DMS53 (cell line): ENCODE measurements at regions not wholly inside any gene's neighbourhood (a gene's known extent, or its start where the extent isn't known, plus 50 kb on each side); places are given as distances from the start of the nearest gene placed in this dataset.

ENCODE experiments used
- DNase-seq: peaks from one replicate; lab custom pipeline; 2025; lab: John Stamatoyannopoulos, UW

DNA sequence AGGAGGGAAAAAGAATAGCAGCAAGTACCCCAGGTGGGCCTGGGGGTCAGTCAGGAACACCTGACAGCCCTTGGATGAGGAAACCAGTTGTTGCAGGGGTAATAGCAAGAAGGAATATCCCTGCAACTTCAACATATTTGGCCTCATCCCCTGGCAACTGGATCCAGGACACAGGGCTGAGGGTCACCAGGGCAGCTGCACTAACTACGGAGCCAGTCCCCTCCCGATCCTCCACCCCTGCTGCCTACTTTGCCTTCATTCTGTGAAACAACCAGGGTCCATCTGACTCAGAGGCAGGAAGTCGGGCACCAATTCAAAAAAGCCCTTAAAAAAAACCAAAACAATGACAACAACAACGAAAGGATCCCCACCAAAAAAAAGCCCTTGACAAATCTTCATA lies 52.9 kb downstream of the FRMPD3 start:
- DNase-seq, result no peak

DNA sequence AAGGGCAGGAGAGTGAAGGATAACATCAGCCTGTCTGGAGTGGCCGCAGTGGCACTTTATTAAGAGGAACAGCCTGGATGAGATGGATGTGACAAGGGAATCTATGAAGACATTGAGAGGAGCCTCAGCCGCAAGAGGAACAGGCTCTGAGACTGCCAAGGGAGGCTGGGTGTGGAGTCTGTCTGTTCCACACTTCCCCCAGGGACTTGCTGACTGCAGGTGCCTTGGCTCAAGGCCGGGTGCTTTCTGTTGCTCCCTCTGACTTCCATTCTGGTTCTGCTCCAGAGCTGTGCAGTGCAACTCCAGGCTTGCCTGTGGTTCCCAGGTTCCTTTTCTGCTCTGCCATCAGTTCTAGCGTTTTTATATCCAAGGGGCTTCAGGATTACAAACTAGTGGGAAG lies 54.6 kb downstream of the FRMPD3 start:
- DNase-seq, result no peak

DNA sequence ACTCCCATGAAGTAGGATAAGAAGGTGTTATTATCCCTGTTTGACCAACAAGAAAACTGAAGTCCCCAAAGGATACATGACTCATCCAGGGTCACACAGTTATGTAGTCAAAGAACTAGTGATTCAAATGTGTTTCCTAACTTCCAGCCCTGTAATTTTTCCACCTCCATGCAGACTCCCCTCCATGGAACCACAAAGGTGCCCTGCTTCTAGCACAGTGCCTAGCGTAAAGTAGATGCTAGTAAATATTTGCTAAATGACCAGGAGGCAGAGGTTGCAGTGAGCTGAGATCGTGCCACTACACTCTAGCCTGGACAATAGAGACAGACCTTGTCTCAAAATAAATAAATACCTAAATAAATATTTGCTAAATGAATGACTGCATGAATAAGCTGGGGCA lies 55.8 kb downstream of the FRMPD3 start:
- peak; percentile 76 for DNase-seq

DNA sequence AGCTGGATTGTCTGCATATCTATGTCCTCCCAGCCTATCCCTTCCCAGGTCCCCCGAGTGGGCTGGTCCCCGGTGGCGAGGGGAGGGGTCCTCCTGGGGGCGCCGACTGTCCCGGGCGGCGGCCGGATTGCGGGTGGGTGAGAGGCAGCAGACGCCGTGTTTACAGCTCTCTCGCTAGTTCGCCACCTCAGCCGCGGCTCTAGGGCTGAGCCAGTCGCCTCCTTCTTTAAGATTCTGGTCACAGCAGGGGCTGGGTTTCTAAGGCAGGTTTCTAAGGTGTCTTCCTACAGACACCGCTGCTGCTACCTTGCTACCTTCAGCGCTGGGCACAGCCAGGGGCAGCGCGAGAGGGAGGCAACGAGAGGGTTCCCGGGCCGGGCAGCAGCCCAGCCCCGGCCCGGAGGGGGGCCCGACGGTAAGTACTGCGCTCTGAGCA lies 57.2 kb downstream of the FRMPD3 start:
- no peak for DNase-seq

DNA sequence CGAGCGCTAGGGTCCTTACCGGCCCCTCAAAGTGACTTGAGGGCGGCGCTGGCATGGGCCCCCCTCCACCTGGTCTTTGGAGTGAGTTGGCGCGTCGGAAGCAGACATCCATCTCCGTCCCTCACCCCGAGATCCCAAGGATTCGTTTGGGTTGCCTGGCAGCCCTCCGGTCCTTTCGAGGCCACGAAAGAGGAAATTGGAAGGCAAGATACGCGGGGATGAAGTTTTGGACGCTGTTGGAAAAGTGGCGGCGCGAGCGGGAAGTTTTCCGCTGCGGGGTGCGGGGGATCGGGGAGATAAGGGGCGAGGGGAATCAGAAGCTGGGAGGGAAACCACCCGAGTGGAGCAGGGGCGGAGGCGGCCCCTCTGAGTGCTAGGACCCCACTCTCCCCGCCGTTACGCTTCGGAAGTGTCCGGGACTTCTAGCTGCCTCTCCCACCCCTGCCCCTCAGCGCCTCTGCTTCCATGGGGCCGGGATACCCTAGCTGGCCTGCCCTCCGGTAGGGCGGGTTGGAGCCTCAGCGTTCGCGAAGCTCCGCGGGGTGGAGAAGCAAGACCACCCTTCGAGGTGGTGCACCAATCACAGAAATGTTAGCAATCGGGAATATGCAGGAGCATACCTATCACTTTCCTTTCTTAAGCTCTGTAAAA lies 57.8 kb downstream of the FRMPD3 start:
- no peak for DNase-seq

DNA sequence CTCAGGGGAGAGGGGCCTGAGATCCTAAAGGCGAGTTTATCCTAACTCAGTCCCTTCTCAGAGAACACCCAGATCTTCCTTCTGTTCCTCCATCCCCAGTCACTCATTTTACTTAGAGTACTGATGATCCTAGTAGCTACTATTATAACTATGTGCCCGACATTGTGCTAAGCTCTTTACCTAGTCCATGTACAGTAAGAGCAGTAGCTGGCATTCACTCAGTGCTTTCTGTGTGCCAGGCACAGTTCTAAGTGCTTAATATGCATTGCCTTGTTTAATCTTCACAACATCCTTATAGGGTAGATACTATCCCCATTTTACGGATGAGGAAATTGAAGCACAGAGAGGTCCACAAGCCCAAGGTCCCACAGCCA lies 58.3 kb downstream of the FRMPD3 start:
- DNase-seq, result no peak

DNA sequence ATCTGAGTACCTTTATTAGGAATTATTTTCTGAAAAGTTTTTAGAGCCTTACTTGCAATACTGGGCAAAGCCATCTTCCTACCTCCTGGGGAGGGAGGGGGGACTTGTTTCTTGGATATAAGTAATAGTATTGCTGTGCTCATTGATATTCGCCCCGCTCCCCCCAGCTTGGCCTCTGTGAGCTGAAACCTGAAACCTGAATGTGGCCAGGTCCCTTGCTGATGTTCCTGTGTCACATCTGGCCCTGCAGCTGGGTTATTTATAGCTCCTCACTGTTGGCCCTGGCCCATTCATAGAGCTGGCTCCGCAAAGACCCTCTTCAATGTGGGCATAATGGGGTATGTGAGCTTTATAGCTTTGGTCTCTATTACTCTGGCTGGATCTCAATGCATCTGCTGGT lies 59.5 kb downstream of the FRMPD3 start:
- no peak for DNase-seq

DNA sequence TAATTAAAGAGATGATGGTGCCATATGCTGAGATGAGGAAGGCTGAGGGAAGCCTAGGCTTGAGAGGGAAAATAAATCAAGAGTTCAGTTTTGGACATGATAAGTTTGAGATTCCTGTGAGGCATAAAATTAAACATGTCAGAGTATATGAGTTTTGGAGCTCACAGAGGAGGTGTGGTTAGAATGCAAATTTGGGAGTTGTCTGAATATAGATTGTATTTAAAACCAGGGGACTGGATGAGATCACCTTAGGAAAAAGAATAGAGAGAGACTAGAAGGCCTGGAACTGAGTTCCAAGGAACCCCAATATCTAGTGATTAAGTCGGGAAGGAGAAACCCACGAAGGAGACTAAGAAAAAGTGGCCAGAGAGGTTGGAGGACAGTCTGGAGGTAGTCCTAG lies 65.5 kb downstream of the FRMPD3 start:
- DNase-seq, result no peak

DNA sequence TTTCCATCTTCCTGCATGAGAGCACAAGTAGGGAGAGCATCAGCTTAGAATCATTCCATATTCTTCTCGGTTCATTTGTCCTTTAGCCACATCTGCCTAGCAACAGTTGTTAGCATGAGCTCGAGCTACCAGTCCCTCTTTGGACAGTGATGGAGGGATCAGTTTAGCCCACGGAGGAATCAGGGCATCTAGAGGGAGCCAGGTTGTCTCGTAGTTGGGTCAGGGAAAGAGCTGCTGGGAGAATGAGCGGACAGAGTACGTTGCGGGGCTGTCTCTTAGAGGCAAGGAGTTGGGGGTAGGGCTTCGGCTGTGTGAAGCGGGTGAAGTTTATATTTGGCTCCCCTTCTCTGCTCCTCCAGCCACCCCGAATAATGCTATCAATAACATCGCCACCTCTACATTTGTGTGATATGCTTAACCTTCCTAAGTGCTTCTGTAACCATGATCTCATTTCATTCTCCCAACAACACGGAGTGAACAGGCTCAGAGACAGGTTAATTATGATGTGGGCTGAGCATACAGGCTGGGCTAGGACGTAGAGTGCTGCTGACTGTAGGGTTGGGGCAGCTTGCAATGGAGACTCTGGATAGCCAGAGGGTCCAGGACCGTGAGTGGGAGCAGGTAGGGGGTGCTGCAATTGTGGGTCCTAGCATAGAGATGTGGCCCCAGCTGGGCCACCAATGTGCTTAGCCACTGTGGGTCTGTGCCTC lies 72.6 kb downstream of the FRMPD3 start:
- DNase-seq, result no peak

DNA sequence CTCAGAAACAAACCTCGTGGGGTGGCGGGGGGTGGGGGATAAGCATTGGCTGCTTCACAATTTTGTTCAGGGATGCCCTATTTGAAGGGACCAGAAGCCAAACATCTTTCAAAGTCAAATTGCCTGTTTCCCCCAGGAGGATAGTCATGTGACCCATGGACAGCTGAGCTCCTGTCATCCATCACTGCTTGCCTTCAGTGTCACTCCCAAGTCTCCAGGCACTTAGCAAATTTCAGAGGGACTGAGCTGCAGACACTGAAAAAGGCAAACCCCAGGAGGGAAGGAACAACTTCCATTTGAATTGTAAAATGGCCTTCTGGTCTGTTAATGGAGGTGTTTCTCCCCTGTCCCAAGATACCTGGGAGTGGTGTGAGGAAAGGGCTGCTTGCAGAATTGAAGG lies 73.4 kb downstream of the FRMPD3 start:
- no peak for DNase-seq

DNA sequence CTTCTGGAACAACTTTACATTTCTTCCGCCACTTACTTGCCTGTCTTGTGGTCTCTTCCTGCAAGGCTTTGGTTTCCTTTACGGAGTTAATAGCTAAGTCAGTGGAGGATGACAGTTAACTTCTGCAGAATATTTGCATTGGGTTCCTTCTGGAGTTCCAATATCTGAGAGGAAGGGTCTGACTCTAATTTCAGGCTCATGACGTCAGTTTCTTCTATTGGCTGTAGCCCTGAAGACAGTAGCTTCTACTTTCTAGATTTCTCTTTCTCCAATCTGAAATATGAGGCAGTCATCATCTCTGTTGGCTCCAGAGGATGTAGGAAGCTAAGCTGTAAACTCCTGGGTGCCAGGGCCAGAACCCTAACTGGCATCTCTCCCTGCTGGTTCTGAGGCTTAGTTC lies 76.7 kb downstream of the FRMPD3 start:
- no peak for DNase-seq

DNA sequence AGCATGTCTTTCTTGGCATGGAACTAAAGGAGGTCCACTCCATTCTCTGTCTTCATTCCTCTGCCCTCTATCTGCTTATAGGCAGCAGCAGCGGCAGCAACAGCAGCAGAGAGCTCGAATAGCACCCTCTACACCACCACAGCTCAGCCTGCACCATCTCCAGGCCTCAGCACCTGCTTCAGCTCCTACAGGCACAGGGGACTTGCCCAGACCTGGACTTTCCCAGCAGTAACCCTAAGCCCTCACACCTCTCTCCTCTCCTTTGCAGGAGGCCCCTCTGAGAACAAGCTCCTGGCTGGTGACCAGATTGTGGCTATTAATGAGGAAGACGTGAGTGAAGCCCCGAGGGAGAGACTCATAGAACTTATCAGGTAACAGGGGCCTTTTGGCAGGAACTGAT lies 80.7 kb downstream of the FRMPD3 start:
- no peak for DNase-seq

DNA sequence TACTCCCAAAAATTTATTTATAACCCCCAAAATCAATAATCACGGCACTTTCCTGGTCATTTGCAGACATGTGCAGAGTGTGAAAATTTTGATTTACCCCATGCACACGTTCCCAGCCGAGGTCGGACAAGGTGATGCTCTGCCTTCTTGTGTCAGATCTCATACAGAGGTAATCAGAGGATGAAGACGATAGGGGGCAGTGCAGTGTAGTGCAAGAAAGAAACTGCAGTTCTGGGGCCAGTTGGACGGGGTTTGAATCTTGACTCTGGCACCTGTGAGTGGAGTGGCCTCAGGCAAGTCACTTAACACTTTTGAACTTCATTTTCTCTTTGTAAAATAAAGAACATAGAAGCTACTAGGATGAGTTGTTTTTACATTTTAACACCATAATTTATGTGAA lies 88.4 kb downstream of the FRMPD3 start:
- peak; percentile 52 for DNase-seq

DNA sequence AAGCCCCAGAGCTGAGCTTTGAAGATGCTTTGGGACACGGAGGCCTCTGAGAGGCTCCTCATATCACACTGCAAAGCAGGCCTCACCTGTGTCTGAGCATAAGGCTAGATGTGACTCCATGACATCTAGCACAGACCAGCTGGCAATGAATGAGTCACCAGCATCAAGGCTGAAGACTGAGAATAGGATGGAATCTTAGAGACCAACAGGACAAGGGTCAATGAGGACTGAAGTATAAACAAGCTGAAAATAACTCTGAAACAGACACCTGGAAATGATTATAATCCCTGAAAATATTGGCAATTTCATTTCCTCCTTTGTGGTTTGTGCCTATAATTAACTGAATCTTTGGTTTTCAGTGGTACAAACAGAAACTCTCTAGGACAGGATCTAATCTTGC lies 87.1 kb upstream of the PRPS1 start:
- DNase-seq, result peak; percentile 74

DNA sequence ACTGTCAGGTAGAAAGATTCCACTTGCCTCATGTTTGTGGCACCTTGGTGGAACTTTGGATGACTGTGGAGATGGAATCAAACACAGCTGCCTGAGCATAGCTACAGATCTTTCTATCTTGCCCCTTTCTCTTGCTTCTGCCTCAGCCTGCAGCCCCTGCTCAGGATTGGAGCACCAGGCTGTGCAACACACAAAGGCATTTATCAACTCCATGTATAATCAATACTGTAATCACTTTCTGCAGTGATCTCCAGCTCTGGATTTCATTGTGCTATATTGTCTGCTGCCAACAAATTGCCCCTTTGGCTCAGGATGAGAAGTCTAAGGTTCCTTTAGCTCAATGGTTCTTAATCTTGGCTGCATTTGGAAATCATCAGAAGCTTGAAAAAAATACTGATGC lies 86.3 kb upstream of the PRPS1 start:
- peak; percentile 10 for DNase-seq

DNA sequence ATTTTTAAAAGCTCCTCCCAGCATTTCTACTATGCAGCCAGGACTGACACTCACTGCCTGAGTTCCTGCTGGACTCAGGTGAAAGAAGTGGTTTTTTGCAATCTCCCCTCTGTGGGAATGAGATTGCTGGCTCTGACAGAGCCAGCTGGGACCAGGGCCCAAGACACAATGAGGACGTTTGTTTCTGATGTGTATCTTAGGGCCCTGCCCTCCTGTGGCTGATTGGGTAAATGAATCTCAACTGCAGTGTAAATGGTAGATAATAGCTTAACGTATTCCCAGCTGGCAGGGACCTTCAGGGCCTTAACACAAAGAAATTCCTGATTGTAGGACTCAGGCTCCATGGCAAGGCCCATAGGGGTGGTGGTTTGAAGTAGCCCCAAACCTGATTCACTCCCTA lies 85.8 kb upstream of the PRPS1 start:
- DNase-seq, result peak; percentile 62

DNA sequence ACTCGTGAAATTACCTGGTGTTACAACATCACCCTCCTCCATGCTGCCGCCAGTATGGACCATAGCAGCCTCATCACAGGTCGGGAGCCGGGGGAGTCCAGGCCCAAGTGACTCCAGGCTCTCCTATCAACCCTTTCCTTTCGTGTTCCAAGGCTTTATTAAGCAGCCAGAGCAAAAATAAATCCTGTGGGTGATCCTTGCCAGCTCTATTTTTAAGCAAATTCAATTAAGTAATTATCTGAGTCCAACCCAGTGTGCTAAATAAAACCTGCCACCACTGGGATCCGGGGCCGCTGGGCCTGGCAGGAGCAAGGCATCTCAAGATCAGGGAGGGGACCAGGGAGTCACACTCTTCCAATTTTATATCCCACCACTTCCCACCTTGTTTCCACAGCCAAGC lies 80.7 kb upstream of the PRPS1 start:
- DNase-seq, result no peak

DNA sequence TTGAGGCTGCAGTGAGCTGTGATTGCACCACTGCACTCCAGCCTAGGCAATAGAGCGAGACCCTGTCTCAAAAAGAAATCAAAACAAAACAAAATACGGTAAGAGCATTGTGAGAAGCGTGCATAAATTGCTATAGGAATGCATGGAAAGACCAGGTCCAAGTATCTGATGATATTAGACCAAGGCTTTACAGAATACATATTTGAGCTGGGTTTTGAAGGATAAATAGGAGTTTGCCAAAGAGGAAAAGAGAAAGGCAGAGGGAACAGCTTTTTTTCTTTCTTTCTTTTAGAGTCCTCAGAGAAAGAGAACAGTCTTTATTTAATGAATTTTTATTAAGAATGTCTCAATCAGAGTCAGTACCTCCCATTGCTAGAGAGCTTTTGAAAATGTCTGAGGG lies 79.5 kb upstream of the PRPS1 start:
- no peak for DNase-seq

DNA sequence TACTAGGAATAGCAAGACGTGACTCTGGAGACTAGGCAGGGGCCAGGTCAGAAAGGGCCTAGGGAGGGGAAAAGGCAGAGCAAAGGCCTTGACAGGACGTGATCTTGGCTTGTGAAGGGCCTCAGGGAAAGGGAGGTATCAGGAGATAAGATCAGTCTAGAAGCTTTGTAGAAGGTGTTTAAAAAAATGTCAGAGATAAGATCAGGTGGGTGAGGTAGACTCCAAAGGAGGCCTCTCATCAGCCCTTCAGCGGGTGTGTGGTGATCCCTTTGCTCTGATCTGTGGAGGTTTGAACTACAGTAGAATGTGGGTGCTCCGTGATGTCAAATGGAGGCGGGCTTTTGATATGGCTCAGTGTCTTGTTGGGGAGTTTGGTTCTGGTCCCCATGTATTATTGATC lies 78.8 kb upstream of the PRPS1 start:
- DNase-seq, result no peak

DNA sequence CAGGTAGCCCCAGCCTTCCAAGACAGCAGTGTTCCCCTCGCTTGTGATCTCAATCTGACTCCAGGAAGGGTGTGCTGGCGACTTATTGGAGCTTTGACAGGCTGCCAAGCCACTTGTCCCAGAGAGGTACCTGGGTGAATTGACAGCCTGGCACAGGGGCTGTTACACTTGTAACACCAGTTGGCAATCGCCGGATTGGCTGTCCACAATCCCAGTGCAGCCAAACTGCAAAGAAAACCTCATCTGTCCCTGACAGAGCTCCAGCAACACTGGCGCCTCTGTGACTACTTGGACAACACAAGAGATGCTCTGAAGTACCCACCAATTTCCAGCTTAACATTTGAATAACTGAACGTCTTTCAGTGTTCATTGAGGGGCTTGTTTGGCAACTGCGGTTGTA lies 76.8 kb upstream of the PRPS1 start:
- no peak for DNase-seq

DNA sequence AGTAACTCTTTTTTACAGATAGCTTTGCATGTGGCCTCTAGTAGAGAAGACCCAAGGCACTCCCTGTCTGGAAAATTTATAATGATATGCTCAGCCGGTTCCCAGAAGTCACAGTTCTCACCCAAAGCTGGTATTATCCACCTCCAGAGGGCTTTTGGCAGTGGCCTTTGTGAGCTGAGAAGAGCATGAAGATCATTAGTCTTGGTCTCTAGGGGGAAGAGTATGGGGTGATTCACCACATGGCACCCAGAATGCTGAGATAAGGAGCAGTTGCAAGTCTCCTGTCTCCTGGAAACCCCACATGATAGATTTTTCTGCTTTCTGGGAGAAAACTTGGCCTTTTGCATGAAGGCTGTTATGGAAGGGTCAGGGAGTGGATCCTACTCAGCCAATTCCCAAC lies 75.4 kb upstream of the PRPS1 start:
- DNase-seq, result no peak

DNA sequence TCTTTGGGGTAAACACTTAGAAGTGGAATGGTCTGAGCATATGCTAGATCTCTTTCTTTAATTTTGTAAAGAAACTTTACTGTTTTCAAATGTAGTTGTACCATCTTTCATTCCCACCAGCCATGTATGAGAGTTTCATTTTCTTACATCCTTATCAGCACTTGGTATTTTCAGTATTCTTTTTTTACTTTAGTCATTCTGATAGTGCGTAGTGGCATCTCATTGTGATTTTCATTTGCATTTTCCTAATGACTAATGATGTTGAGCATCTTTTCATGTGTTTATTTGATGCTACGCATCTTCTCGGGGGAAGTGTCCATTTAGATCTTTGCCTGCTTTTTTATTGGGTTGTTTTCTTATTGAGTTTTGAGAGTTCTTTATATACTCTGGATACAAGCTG lies 71.3 kb upstream of the PRPS1 start:
- no peak for DNase-seq

DNA sequence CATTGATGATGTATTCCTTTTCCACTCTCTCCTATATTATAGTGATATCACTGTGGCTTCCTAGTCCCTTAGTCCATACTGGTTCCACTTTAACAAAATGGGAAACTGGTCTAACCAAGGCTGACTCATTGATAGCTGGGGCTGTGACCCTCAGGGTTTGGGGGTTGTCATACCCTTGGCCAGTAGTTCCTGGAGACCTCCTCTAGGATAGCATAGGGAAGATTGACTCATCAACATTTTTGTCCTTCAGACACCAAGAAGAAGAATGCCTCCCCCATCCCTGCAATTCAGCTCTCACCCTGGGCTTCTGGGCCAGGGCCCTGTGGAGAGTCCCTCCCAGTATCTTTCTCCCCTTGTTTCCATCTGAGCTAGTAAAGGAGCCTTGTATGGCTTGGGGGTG lies 68.8 kb upstream of the PRPS1 start:
- DNase-seq, result no peak

DNA sequence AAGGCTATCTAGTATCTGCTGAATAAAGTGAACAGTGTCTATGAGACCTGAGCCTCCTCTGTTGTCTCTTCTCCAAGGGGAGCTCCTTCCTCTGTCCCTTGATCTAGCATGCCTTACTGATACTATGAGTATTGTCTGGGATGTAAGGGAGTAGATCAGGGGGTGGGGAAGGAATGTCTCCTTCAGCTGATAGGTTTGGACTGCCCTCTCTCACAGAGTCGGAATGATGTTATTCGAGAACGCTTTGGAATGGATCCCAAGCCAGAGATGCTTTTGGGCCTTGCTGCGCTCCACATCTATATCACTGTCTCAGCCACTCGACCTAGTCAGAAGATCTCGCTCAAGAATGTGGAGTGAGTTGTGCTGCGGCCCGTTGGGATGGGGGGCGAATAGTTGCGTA lies 68.3 kb upstream of the PRPS1 start:
- no peak for DNase-seq
